ENCODE measurements at regions not wholly inside any gene's neighbourhood (a gene's known extent, or its start where the extent isn't known, plus 50 kb on each side); places are given as distances from the start of the nearest gene placed in this dataset.

DNA sequence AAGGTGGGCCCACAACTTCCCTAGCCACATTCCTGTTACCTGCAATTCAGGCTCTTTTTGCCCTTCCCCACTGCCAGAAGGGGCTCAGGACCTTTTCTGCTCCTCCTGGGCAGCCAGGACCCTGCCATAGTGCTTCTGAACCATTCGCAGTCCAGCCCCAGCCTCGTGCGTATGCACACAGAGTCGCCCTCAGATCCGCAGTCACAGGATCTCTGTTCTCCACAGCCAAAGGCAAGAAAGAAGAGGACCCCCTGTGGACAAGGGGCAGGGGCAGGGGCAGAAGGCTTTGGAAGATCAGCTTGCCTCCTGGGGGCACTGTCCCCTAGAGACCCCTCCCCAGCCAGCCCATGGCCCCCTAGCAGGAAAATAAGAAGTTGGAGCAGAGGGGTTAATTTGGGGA is 82.8 kb downstream of the PCDH1 start:
- H3K27ac ChIP-seq (ENCODE audit: low read depth, low read length), result no peak overlapping the region
- DNase-seq (ENCODE audit: low read depth, low spot score) (no peak), ATAC-seq (no peak)
- no peaks in the 10 kb centered on the region for H3K36me3 ChIP-seq (ENCODE audit: control insufficient read depth in 1 of 2, insufficient read depth in 2 of 2, low read length in 2 of 2)
- H3K9ac ChIP-seq (ENCODE audit: low read length), result no peak overlapping the region
- H3K4me1 ChIP-seq (ENCODE audit: control insufficient read depth in 1 of 2, insufficient read depth in 2 of 2, low read length in 2 of 2), result no peaks in the 10 kb centered on the region
- H2AFZ ChIP-seq (ENCODE audit: low read depth, low read length, poor library complexity, severe bottlenecking), result no peak overlapping the region
- ChIA-PET RAD21 (ENCODE audit: low non-redundant PET in 1 of 2, low total read pairs in 2 of 2, uncharacterized antibody in 2 of 2, unreplicated experiment in 2 of 2) (no interaction called here), CTCF (interaction anchor here (2.2 kb wide), 1 partner anchor 16 kb away, joined by 6 read pairs; no protein-coding TSS in a partner anchor), POLR2A (no interaction called here)
- no peaks in the 10 kb centered on the region for H3K9me2 ChIP-seq (ENCODE audit: insufficient read depth)
- no peaks in the 10 kb centered on the region for H3K9me3 ChIP-seq (ENCODE audit: control insufficient read depth in 1 of 2, insufficient read depth in 1 of 2, low read depth in 1 of 2, low read length in 2 of 2)
- no TSS peak for BruUV-seq (replicated peaks)
- H3K4me2 ChIP-seq (ENCODE audit: low read length), result no peak overlapping the region
- no peaks in the 10 kb centered on the region for H4K20me1 ChIP-seq (ENCODE audit: insufficient read depth)
- intact Hi-C loops (cut with micrococcal nuclease), result no loop called here
- H3K27me3 ChIP-seq (ENCODE audit: insufficient read depth, low read length), result no peaks in the 10 kb centered on the region
- no peak for TF ChIP-seq ZNF274 (IDR thresholded peaks at IDR 0.05; ENCODE audit: low read depth, low read length)
- TF ChIP-seq FOSL1 (IDR thresholded peaks at IDR 0.05; ENCODE audit: low read depth), result no peak
- TF ChIP-seq MAX (IDR thresholded peaks at IDR 0.05), result no peak
- TF ChIP-seq, protein P1, sequence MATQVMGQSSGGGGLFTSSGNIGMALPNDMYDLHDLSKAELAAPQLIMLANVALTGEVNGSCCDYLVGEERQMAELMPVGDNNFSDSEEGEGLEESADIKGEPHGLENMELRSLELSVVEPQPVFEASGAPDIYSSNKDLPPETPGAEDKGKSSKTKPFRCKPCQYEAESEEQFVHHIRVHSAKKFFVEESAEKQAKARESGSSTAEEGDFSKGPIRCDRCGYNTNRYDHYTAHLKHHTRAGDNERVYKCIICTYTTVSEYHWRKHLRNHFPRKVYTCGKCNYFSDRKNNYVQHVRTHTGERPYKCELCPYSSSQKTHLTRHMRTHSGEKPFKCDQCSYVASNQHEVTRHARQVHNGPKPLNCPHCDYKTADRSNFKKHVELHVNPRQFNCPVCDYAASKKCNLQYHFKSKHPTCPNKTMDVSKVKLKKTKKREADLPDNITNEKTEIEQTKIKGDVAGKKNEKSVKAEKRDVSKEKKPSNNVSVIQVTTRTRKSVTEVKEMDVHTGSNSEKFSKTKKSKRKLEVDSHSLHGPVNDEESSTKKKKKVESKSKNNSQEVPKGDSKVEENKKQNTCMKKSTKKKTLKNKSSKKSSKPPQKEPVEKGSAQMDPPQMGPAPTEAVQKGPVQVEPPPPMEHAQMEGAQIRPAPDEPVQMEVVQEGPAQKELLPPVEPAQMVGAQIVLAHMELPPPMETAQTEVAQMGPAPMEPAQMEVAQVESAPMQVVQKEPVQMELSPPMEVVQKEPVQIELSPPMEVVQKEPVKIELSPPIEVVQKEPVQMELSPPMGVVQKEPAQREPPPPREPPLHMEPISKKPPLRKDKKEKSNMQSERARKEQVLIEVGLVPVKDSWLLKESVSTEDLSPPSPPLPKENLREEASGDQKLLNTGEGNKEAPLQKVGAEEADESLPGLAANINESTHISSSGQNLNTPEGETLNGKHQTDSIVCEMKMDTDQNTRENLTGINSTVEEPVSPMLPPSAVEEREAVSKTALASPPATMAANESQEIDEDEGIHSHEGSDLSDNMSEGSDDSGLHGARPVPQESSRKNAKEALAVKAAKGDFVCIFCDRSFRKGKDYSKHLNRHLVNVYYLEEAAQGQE (IDR thresholded peaks at IDR 0.05; ENCODE audit: low read depth), result no peak
- TF ChIP-seq POLR2A (IDR thresholded peaks at IDR 0.05; ENCODE audit: borderline replicate concordance, extremely low read depth, insufficient read depth, insufficient read length), result no peak
- no peak for TF ChIP-seq SIN3A (IDR thresholded peaks at IDR 0.05; ENCODE audit: low read depth)
- TF ChIP-seq EZH2 (IDR thresholded peaks at IDR 0.05), result no peak
- TF ChIP-seq CEBPB (IDR thresholded peaks at IDR 0.05; ENCODE audit: low read depth), result no peak
- TF ChIP-seq CTCF (IDR thresholded peaks at IDR 0.05 in 2 of 3, conservative IDR thresholded peaks at IDR 0.05 in 1 of 3; ENCODE audit: borderline replicate concordance in 1 of 3, insufficient read depth in 1 of 3, low read depth in 2 of 3, low read length in 2 of 3), result no peak
- TF ChIP-seq, protein P2, sequence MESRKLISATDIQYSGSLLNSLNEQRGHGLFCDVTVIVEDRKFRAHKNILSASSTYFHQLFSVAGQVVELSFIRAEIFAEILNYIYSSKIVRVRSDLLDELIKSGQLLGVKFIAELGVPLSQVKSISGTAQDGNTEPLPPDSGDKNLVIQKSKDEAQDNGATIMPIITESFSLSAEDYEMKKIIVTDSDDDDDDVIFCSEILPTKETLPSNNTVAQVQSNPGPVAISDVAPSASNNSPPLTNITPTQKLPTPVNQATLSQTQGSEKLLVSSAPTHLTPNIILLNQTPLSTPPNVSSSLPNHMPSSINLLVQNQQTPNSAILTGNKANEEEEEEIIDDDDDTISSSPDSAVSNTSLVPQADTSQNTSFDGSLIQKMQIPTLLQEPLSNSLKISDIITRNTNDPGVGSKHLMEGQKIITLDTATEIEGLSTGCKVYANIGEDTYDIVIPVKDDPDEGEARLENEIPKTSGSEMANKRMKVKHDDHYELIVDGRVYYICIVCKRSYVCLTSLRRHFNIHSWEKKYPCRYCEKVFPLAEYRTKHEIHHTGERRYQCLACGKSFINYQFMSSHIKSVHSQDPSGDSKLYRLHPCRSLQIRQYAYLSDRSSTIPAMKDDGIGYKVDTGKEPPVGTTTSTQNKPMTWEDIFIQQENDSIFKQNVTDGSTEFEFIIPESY (IDR thresholded peaks at IDR 0.05; ENCODE audit: extremely low read depth, insufficient replicate concordance, low read length), result no peak
- TF ChIP-seq RAD21 (IDR thresholded peaks at IDR 0.05; ENCODE audit: low read depth), result no peak
- no peak for TF ChIP-seq JUND (IDR thresholded peaks at IDR 0.05)
- TF ChIP-seq POLR2AphosphoS5 (IDR thresholded peaks at IDR 0.05; ENCODE audit: low read depth, low read length), result no peak
- TF ChIP-seq TCF7L2 (IDR thresholded peaks at IDR 0.05; ENCODE audit: borderline replicate concordance, extremely low read depth, insufficient read depth, insufficient read length), result no peak
- no peak for TF ChIP-seq ZFX (IDR thresholded peaks at IDR 0.05)
- no peak for TF ChIP-seq EGR1 (IDR thresholded peaks at IDR 0.05; ENCODE audit: low read depth)
- no peak for TF ChIP-seq CBX3 (IDR thresholded peaks at IDR 0.05; ENCODE audit: low read depth)
- no peaks in the 10 kb centered on the region for H3K79me2 ChIP-seq (ENCODE audit: insufficient read depth, low read length)
- no peak overlapping the region for H3K4me3 ChIP-seq (replicated peaks in 1 of 2; ENCODE audit: low read depth in 1 of 2, low read length in 2 of 2)

Measured in HCT116 (cell line).